HAP-1 (cell line): ENCODE measurements at regions not wholly inside any gene's neighbourhood (a gene's known extent, or its start where the extent isn't known, plus 50 kb on each side); places are given as distances from the start of the nearest gene placed in this dataset.

Experiments
- DNase-seq, 2 experiments: peaks; one replicate each; pipeline ENCODE4 v3.0.0-alpha.2; 2016 to 2020; ENCODE audit warnings: low spot score in 2 of 2
- H3K27me3 ChIP-seq: fragments of 250-450 bp; sonication (Bioruptor Pico); 2 replicates; pipeline ENCODE4 v1.5.1; 2020; ENCODE audit warnings: low read depth, mild to moderate bottlenecking, moderate library complexity
- H3K36me3 ChIP-seq: fragments of 250-450 bp; sonication (Bioruptor Pico); replicated peaks from 2 replicates; pipeline ENCODE4 v1.5.1; 2020; ENCODE audit warnings: mild to moderate bottlenecking
- H3K4me1 ChIP-seq: fragments of 250-450 bp; sonication (Bioruptor Pico); 2 replicates; pipeline ENCODE4 v1.5.1; 2020; ENCODE audit warnings: mild to moderate bottlenecking
- H3K4me3 ChIP-seq: fragments of 250-450 bp; sonication (Bioruptor Pico); 2 replicates; pipeline ENCODE4 v1.5.1; 2020; ENCODE audit warnings: mild to moderate bottlenecking, moderate library complexity
- H3K9me3 ChIP-seq: fragments of 250-450 bp; sonication (Bioruptor Pico); 2 replicates; pipeline ENCODE4 v1.5.1; 2020; ENCODE audit warnings: mild to moderate bottlenecking, moderate library complexity
- in situ Hi-C: fragments of 300-500 bp; cut with MboI; formaldehyde crosslinking; loops from 3 replicates; pipeline ENCODE4 v1.14.3; 2020; ENCODE audit warnings: low sequenced_read_pairs, inconsistent platforms, mixed read lengths

GRCh38 chr14:76926521-76927251 lies 100.5 kb downstream of the LRRC74A start:
- Histone ChIP-seq H3K4me3 (no peak overlapping the region), H3K36me3 (no peaks in the 10 kb centered on the region), H3K9me3 (no peaks in the 10 kb centered on the region), H3K27me3 (no peaks in the 10 kb centered on the region), H3K4me1 (peaks cover 31% of the 10 kb centered on the region)
- in situ Hi-C loops = no loop called here
- DNase-seq = no peak

- Histone ChIP-seq H3K4me1 (peaks cover 35% of the 10 kb centered on the region), H3K4me3 (no peak overlapping the region), H3K27me3 (no peaks in the 10 kb centered on the region), H3K9me3 (no peaks in the 10 kb centered on the region), H3K36me3 (no peaks in the 10 kb centered on the region)
- in situ Hi-C loops = no loop called here
- no peak for DNase-seq
These were observed 98.9 kb downstream of the LRRC74A start for GRCh38 chr14:76925097-76925441.

- H3K27me3 ChIP-seq = no peaks in the 10 kb centered on the region
- no peaks in the 10 kb centered on the region for H3K36me3 ChIP-seq
- DNase-seq = peak; percentile 66 to 83
- no peak overlapping the region for H3K4me3 ChIP-seq
- in situ Hi-C loops = no loop called here
- peaks cover 33% of the 10 kb centered on the region for H3K4me1 ChIP-seq
- H3K9me3 ChIP-seq = no peaks in the 10 kb centered on the region
These were observed 98.3 kb downstream of the LRRC74A start for GRCh38 chr14:76924371-76925096.

GRCh38 chr14:76923431-76924370 lies 97.5 kb downstream of the LRRC74A start:
- Histone ChIP-seq H3K36me3 (no peaks in the 10 kb centered on the region), H3K4me1 (peaks cover 42% of the 10 kb centered on the region), H3K9me3 (no peaks in the 10 kb centered on the region), H3K4me3 (no peak overlapping the region), H3K27me3 (no peaks in the 10 kb centered on the region)
- DNase-seq = no peak
- in situ Hi-C loops = no loop called here

- in situ Hi-C loops = no loop called here
- no peaks in the 10 kb centered on the region for H3K27me3 ChIP-seq
- H3K9me3 ChIP-seq = no peaks in the 10 kb centered on the region
- H3K4me1 ChIP-seq = peaks cover 44% of the 10 kb centered on the region
- no peaks in the 10 kb centered on the region for H3K36me3 ChIP-seq
- peak in 1 of 2 experiments; percentile 47 for DNase-seq
- no peak overlapping the region for H3K4me3 ChIP-seq
These were observed 96.4 kb downstream of the LRRC74A start for GRCh38 chr14:76922584-76922983.

GRCh38 chr14:76922092-76922491 lies 95.9 kb downstream of the LRRC74A start:
- Histone ChIP-seq H3K27me3 (no peaks in the 10 kb centered on the region), H3K36me3 (no peaks in the 10 kb centered on the region), H3K4me1 (peaks cover 44% of the 10 kb centered on the region), H3K9me3 (no peaks in the 10 kb centered on the region), H3K4me3 (no peak overlapping the region)
- in situ Hi-C loops = no loop called here
- no peak for DNase-seq

- no peak for DNase-seq
- no peaks in the 10 kb centered on the region for H3K27me3 ChIP-seq
- H3K9me3 ChIP-seq = no peaks in the 10 kb centered on the region
- H3K4me1 ChIP-seq = peaks cover 44% of the 10 kb centered on the region
- H3K36me3 ChIP-seq = no peaks in the 10 kb centered on the region
- no peak overlapping the region for H3K4me3 ChIP-seq
- in situ Hi-C loops = no loop called here
These were observed 94.8 kb downstream of the LRRC74A start for GRCh38 chr14:76921088-76921399.

GRCh38 chr14:76920331-76921087 lies 94.3 kb downstream of the LRRC74A start:
- Histone ChIP-seq H3K4me3 (no peak overlapping the region), H3K4me1 (peaks cover 44% of the 10 kb centered on the region), H3K27me3 (no peaks in the 10 kb centered on the region), H3K36me3 (no peaks in the 10 kb centered on the region), H3K9me3 (no peaks in the 10 kb centered on the region)
- in situ Hi-C loops = no loop called here
- DNase-seq = peak in 1 of 2 experiments; percentile 51

- Histone ChIP-seq H3K9me3 (no peaks in the 10 kb centered on the region), H3K4me1 (peaks cover 39% of the 10 kb centered on the region), H3K27me3 (no peaks in the 10 kb centered on the region), H3K4me3 (no peak overlapping the region), H3K36me3 (no peaks in the 10 kb centered on the region)
- in situ Hi-C loops = no loop called here
- peak; percentile 72 to 74 for DNase-seq
These were observed 93.5 kb downstream of the LRRC74A start for GRCh38 chr14:76919431-76920330.
